NCI-H226 (cell line): ENCODE measurements at regions not wholly inside any gene's neighbourhood (a gene's known extent, or its start where the extent isn't known, plus 50 kb on each side); places are given as distances from the start of the nearest gene placed in this dataset.

Experiments used
- DNase-seq: peaks from one replicate; pipeline ENCODE4 v3.0.0-alpha.2; 2015

DNA sequence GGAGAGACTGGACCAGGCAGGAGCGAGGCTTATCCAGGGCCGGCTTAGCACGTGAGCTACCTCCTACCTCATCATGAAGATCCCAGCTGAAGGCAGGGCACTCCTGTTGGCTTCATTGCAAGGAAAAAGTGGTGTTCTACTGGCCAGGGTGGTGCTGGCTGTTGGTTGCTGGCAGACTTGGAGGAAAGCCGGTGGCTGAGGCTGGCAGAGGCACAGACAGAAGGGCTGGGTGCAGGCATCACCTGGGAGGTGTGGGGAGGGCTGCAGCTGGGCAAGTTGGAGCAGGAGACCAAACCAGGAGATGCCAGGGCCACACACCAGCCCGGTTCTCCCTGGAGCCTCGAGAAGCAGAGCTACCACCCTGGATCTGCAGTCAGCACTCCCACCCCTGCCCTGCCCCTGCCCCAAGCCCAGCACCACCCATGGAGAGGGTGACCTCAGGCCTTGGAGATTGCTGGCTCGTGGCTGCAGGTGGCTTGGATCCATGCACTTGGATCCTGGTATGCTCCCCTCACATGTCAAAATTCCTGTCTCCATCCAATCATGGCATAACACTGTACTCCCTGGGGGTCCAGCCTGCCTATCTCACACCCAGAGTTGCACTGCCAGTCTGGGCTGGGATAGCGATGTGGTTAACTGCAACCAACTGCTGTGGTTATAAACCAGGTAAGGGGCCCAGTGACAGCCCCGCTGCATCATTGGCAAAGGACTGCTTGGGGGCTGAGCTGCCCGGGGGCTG is 49.7 kb downstream of the GLI2 start:
- DNase-seq = no peak

DNA sequence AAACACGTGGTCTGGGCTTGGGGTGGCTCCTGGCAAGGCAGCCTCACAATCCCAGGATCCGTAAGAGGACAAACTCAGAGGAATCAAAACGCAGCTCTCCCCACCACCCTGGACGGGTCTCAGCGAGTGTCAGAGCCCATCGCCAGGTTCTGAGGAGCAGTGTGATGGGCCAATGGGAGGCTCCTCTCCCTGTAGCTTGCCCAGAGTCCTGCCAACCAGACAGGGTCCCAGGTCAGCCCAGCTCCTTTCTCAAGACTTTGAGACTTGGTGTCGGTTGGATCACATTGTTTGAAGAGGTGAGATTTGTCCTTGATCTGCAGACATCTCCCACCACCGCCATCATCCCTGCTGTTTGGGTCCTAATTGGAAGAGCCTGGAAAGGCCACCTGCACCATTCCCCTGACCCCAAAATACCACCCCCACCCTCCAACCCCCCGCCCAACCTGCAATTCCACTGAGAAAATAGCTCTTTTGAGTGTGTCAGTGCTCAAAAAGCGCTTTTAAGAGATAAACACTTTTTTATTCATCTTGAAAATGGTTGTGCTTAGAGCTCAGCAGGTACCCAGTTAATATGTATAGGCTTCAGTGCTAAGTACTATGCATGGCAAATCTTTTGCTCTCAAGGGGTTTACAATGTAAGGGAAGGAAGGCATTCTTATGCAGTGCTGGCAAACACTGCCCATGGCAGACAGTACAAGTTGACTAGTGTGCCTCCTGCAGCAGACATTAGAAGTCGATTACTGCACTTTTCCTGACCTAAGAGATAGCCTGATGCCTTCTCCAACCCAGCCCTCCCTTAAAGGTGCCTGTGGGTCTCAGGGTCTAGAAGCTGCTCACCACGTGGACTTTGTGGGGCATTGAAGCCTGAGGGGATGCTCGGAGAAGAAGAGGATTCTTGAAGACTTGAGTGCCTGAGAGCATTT is 50.6 kb downstream of the GLI2 start:
- no peak for DNase-seq

GRCh38 chr2:120787111-120787821 is 51.6 kb downstream of the GLI2 start:
- no peak for DNase-seq

DNA sequence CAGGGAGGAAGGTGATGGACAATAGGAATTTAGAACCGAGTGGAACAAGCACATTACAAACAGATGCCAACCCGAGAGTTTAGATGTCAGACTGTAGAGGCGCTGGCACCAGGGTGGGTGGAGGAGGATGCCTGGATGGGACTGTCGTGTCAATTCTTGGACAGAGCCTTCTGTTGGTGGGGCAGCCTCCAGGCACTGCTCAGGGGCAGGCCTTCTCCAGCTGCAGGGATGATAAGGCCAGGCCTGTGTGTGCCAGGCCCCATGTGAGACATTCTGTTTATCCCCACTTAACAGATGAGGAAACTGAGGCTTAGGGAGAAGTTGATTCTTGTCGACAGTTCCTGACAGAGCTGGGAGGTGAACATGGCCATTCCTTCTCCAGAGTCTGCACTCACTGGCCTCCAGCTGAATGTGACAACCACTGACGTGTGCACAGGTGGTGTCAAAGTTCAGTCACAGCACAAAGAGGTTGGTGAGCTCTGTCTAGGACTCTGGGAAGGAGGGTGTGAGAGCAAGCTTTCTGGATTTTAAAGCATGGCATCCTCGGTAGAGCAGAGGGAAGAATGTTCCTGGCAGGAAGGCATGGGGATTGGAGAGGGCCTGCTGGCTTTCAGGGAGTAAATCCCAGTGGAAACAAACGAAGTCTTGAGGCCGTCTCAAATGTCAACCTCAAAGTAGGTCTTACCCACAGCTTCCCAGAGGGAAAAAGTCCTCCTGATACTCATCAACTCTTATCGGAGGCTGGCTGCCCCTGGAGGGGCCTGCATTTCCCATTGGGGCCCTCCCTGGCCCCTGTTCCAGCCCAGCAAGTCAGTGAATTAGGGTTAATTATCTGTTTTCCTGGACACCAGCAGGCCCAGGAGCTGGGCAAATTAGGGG is 52.4 kb downstream of the GLI2 start:
- DNase-seq = no peak

DNA sequence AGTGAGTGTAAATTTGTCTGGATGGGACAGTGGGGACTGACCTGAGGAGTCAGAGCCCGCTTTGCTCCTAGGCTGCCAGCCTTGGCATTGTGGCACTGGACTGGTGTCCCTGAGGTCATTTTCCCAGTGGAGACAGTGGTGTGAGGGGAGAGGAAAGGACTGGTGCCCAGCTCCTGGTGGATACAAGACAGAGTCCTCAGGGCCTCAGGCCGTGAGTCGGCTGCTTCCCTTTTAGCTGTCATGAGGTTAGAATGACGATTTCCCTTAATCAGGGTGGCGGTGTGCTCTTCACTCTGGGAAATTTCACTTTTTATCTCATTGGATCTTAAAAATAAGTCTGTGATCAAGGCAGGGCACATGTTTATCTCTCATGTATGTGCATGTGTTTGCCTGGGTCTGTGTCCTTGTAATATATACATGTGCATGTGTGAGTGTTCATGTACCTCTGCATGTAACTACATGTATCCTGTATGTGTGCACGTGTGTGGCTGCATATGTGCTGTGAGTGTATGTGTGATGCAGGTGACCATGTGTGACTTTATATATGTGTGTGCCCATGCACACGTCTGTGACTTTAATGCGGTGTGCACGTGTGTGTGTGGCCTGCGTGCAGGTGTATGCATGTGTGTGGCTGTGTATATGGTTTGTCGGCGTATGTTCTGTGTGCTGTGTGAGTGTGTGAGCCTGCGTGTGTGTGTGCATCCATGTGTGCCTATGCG is 55.7 kb downstream of the GLI2 start:
- no peak for DNase-seq

- DNase-seq = peak; percentile 38
These were observed 56.3 kb downstream of the GLI2 start for GRCh38 chr2:120791962-120792297.

DNA sequence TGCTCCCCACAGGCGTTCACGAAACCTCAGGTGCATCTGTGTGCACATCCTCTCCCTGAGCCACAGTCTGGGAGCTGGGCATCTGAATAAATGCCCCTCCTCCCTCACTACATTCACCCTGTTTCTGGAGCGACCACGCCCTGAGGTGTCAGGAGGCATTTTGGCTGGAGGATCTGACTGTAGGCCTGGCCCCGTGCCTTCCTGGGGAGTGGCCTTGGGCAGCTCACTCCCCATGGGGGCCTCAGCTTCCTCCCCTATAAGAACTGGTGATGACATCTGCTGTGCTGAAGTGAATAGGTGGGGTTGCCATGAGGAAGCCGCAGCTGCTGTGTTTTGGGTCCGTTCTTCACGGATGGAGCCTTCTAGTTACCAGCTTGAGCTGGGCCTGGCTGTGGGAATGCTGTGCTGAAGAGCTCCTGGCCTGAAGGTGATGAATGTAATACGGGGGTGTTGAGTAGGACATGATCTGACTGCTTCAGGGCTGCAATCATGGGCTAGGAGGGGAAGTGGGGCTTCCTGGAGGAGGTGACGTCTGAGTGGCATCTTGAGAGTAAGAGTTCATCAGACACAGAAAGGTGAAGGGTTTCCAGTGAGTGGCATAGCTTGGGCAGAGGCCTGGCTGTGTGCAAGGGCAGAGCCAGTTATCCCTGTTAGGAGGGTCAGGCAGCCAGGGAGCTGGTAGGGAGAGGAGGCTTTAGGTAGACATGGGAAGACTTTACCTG is 58.2 kb downstream of the GLI2 start:
- peak; percentile 78 for DNase-seq

GRCh38 chr2:120794716-120795115 is 59.0 kb downstream of the GLI2 start:
- peak; percentile 47 for DNase-seq

GRCh38 chr2:120796094-120796493 is 60.4 kb downstream of the GLI2 start:
- DNase-seq = no peak

DNA sequence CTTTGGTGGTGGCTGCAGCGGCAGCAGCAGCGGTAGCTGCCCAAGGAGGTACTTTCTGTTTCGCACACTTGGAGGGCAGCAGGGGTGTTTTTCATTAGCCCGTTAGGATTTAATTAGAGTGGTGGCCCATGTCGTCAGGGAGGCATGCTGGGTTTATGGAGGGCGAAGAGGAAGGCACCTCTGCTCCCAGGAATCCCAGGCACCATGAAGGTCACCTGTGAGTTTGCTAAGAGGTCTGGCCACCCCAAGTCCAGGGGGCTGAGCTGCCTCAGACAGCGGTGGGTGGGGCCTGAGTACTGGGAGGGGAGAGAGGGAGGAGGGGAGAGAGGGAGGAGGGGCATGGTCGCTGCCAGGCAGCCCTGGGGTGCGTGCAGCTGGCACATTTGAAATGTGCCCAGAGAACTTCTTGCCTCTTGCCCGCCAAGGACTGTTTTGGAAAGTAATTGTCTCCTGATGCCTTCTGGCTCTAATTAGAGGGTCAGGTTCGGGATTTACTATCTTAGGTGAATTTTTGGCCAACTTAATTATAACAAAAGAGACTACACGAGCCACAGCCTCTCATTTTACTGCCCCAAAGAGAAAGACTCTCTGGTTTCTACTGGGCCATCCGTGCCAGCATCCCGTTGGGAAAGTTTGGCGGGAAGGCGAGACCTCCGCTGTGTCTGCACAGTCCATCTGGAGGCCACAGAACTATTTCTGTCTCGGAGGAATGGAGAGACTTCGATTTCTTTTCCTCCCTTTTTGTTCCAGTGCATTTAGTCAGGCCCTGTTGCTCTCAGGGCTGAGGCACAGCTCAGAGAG is 62.0 kb downstream of the GLI2 start:
- no peak for DNase-seq

DNA sequence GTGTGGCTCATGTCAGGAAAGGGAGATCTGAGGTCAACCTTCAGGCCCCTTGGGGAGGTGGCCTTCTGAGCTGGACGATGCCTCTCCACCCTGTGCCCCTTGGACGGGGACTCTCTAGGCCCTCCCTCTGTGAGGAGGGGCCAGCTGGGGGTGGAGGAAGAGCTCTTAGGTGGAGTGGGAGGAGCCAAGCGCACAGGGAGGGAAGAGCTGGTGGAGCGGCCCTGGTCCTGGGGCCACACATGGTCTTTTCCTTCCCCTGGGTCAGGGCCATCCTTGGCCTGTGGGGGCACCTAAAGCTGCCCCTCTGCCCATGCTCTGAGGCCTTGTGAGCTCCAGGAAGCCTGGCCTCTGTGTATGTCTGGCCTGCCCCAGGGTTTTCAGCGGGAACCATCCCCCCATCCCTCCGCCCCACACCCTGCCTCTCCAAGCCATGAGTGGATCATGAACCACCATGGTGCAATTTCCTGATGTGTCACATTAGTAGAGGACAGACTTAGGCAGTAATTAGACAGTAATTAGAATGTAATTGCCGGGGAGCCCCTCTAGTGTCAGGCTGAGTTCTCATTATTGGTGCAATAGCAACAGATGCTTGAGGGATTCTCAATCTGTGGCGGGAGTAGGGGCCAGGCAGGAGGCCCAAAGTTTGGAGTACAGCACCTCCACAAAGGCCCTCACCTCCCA is 63.0 kb downstream of the GLI2 start:
- no peak for DNase-seq

DNA sequence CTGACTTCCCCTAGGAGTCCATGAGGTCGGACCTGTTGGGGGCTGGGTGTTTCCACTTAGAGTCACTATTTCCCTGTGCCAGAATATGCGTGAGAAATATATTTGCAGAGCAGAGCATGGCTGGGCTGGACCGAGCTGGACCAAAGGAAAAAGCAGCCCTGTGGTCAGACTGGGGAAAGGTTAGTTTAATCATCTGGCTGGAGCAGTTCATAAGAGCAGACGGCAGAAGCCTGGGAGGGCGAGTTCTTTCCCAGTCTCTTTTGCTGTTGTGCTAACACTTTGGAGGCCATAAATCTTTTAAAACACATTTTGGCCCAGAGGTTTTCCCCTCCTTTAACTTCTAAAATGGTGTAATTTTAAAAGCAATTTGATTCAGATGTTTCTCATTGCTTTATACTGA is 66.5 kb downstream of the GLI2 start:
- DNase-seq = no peak

DNA sequence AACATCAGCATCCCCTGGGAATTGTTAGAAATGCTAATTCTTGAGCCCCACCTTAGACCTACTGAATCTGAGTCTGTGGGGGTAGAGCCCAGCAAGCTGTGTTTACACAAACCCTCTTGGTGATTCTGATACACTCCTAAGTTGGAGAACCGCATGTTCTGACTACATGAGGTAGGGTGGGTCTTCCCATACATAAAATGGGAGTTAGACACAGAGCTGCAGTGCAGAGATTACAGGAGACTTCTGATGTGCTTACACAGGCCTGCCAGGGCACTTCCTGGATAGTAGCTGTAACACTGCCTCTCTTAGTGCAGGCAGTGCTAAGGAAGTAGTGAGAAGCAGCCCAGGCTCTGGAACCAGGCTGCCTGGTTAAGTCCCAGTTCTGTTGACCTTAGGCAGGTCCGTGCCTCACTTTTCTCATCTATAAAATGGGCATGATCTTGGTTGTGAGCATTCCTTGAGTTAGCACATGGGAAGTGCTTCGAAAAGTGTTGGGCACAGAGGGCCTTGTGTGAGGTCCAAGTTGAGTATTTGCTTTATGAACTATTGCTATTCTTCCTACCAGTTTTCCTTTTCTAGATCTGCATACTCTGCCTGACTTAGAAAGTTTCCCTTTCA is 67.3 kb downstream of the GLI2 start:
- no peak for DNase-seq

GRCh38 chr2:120803764-120804335 is 68.2 kb downstream of the GLI2 start:
- DNase-seq = peak; percentile 10

- DNase-seq = no peak
These were observed 68.8 kb downstream of the GLI2 start for GRCh38 chr2:120804459-120804858.

- no peak for DNase-seq
These were observed 69.3 kb downstream of the GLI2 start for GRCh38 chr2:120805011-120805410.

DNA sequence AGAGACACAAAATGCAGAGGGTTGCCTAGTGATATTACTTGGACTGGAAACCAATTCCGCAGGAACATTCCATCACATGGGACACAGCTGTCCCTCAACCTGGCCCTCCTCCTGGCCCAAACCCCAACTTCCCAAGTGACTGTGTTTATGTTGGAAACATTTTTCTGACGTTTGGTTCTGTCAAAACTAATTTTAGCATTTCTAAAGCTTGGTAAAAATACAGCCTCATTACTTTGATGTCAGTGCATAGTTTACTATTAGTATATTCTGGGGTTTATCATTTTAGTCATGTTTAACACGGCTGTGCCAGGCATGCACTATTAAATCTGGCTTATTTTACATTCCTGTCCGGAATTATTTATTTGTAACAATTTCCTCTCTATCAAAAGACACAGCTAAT is 69.9 kb downstream of the GLI2 start:
- DNase-seq = no peak

DNA sequence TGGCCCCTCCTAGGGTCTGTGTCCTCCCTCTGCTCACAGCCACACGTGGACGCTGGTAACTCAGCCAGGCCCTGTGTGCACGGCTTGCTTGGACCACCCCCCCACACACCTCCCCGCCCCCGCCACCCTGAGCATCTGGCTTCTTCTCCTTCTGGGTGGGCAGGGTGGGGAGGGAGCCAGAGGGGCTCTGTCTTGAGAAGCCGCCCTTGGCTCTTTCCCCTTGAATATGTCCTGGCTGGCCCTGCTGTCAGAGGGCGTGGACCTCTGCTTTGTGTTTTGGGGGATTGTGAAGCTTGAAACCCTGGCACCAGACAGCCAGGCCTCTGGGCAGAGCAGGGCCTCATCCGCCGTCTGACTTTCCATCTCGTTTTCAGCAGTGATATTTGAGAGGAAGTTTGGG is 72.1 kb downstream of the GLI2 start:
- DNase-seq = no peak

DNA sequence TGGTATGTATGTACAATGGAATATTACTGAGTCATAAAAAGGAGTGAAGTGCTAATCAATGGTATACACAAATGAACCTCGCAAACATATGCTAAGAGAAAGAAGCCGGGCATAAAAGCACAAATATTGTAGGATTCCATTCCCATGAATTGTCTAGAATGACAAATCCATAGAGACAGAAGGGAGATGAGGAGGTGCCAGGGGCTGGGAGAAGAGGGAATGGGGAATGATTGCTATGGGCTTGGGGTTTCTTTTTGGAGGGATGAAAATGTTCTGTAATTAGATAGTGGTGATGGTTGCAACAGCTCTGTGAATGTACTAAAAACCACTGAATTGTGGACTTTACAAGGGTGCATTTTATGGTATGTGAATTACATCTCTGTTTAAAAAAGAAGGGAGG is 73.5 kb downstream of the GLI2 start:
- no peak for DNase-seq
